H9 (cell line): ENCODE measurements at regions not wholly inside any gene's neighbourhood (a gene's known extent, or its start where the extent isn't known, plus 50 kb on each side); places are given as distances from the start of the nearest gene placed in this dataset.

Source experiments
- DNase-seq: peaks from one replicate; pipeline ENCODE4 v3.0.0-alpha.2; 2017
- H2AFZ ChIP-seq: one replicate; pipeline ENCODE4 v1.6.1; 2013; ENCODE audit warnings: mild to moderate bottlenecking, low read length, control low read depth, moderate library complexity
- H2AK5ac ChIP-seq: 2 replicates; pipeline ENCODE4 v1.6.1; 2013; ENCODE audit warnings: low read length, control low read depth, mixed read lengths; ENCODE audit not compliant: insufficient read length
- H2BK120ac ChIP-seq: one replicate; pipeline ENCODE4 v1.6.1; 2013; ENCODE audit warnings: low read depth, mild to moderate bottlenecking, low read length, control low read depth, inconsistent platforms; ENCODE audit not compliant: poor library complexity, severe bottlenecking
- H2BK12ac ChIP-seq: 2 replicates; pipeline ENCODE4 v1.6.1; 2013; ENCODE audit warnings: low read length, control low read depth, mixed read lengths, low read depth; ENCODE audit not compliant: insufficient read length
- H2BK15ac ChIP-seq: 2 replicates; pipeline ENCODE4 v1.6.1; 2013; ENCODE audit warnings: low read depth, low read length, control low read depth
- H2BK20ac ChIP-seq: one replicate; pipeline ENCODE4 v1.6.1; 2013; ENCODE audit warnings: low read depth, mild to moderate bottlenecking, low read length, control low read depth, inconsistent platforms; ENCODE audit not compliant: poor library complexity, severe bottlenecking
- H2BK5ac ChIP-seq: 2 replicates; pipeline ENCODE4 v1.6.1; 2013; ENCODE audit warnings: low read length, control low read depth, mixed read lengths; ENCODE audit not compliant: insufficient read length
- H3K14ac ChIP-seq: 2 replicates; pipeline ENCODE4 v1.6.1; 2013; ENCODE audit warnings: low read length, control low read depth; ENCODE audit not compliant: insufficient read depth
- H3K18ac ChIP-seq: 2 replicates; pipeline ENCODE4 v1.6.1; 2013; ENCODE audit warnings: low read depth, mild to moderate bottlenecking, mixed read lengths, low read length, control low read depth; ENCODE audit not compliant: insufficient read length
- H3K23ac ChIP-seq: 2 replicates; pipeline ENCODE4 v1.6.1; 2013; ENCODE audit warnings: low read length, control low read depth, mixed read lengths, low read depth; ENCODE audit not compliant: insufficient read length
- H3K23me2 ChIP-seq: 2 replicates; pipeline ENCODE4 v1.6.1; 2013; ENCODE audit warnings: low read depth, mild to moderate bottlenecking, mixed read lengths, low read length, control low read depth; ENCODE audit not compliant: insufficient read length, poor library complexity, severe bottlenecking
- H3K27ac ChIP-seq: 2 replicates; pipeline ENCODE4 v1.5.1; 2013; ENCODE audit warnings: low read length, control low read depth, mixed read lengths, low read depth; ENCODE audit not compliant: insufficient read length
- H3K27me3 ChIP-seq: 2 replicates; pipeline ENCODE4 v1.6.1; 2013; ENCODE audit warnings: low read length, control low read depth, inconsistent platforms; ENCODE audit not compliant: insufficient read depth
- H3K4ac ChIP-seq: 2 replicates; pipeline ENCODE4 v1.6.1; 2013; ENCODE audit warnings: low read depth, mild to moderate bottlenecking, control low read depth, inconsistent platforms, low read length, moderate library complexity
- H3K4me1 ChIP-seq: 2 replicates; pipeline ENCODE4 v1.6.1; 2013; ENCODE audit warnings: low read length, control low read depth, inconsistent platforms; ENCODE audit not compliant: insufficient read depth
- H3K4me2 ChIP-seq: 2 replicates; pipeline ENCODE4 v1.6.1; 2013; ENCODE audit warnings: low read length, control low read depth, mixed read lengths; ENCODE audit not compliant: insufficient read length, insufficient read depth
- H3K56ac ChIP-seq: 2 replicates; pipeline ENCODE4 v1.6.1; 2013; ENCODE audit warnings: low read depth, mild to moderate bottlenecking, mixed read lengths, low read length, control low read depth; ENCODE audit not compliant: insufficient read length
- H3K79me1 ChIP-seq: 2 replicates; pipeline ENCODE4 v1.6.1; 2013; ENCODE audit warnings: low read depth, mild to moderate bottlenecking, moderate library complexity, low read length, control low read depth, inconsistent platforms; ENCODE audit not compliant: insufficient read depth, poor library complexity, severe bottlenecking
- H3K79me2 ChIP-seq: 2 replicates; pipeline ENCODE4 v1.6.1; 2013; ENCODE audit warnings: low read length, control low read depth, inconsistent platforms; ENCODE audit not compliant: insufficient read depth
- H3K9ac ChIP-seq: 2 replicates; pipeline ENCODE4 v1.6.1; 2013; ENCODE audit warnings: low read length, control low read depth, mixed read lengths; ENCODE audit not compliant: insufficient read length; ENCODE audit errors: extremely low read depth
- H3K9me3 ChIP-seq: one replicate; pipeline ENCODE4 v1.6.1; 2013; ENCODE audit warnings: low read depth, low read length, inconsistent platforms; ENCODE audit not compliant: control insufficient read depth
- H3T11ph ChIP-seq: one replicate; pipeline ENCODE4 v1.6.1; 2013; ENCODE audit warnings: mild to moderate bottlenecking, low read length, control low read depth, inconsistent platforms
- H4K20me1 ChIP-seq: one replicate; pipeline ENCODE4 v1.6.1; 2013; ENCODE audit not compliant: control insufficient read depth, insufficient read length, insufficient read depth
- H4K5ac ChIP-seq: 2 replicates; pipeline ENCODE4 v1.6.1; 2013; ENCODE audit warnings: low read depth, mild to moderate bottlenecking, mixed read lengths, low read length, control low read depth; ENCODE audit not compliant: insufficient read length
- H4K8ac ChIP-seq: replicated peaks from 2 replicates; pipeline ENCODE4 v1.6.1; 2013; ENCODE audit warnings: low read length, control low read depth, mixed read lengths, low read depth; ENCODE audit not compliant: insufficient read length
- H4K91ac ChIP-seq: 2 replicates; pipeline ENCODE4 v1.6.1; 2013; ENCODE audit warnings: low read depth, mild to moderate bottlenecking, moderate library complexity, mixed read lengths, low read length, control low read depth; ENCODE audit not compliant: insufficient read length
- H3K27ac Mint-ChIP-seq, 3 experiments: 2 replicates in 2 of 3; 3 replicates in 1 of 3; pipeline ENCODE4 v1.8.0; 2020 to 2021; ENCODE audit warnings: mixed read lengths in 3 of 3, mild to moderate bottlenecking in 1 of 3, moderate library complexity in 1 of 3
- H3K27me3 Mint-ChIP-seq: 2 replicates; pipeline ENCODE4 v1.8.0; 2021; ENCODE audit warnings: low read depth, mild to moderate bottlenecking, moderate library complexity, mixed read lengths
- H3K36me3 Mint-ChIP-seq, 3 experiments: 2 replicates in 2 of 3; 3 replicates in 1 of 3; pipeline ENCODE4 v1.8.0; 2020 to 2021; ENCODE audit warnings: low read depth in 3 of 3, mixed read lengths in 3 of 3; ENCODE audit not compliant: insufficient read depth in 1 of 3
- H3K4me1 Mint-ChIP-seq, 2 experiments: 2 replicates each; pipeline ENCODE4 v1.8.0; 2020; ENCODE audit warnings: mixed read lengths in 2 of 2
- H3K4me3 Mint-ChIP-seq, 2 experiments: 2 replicates in 1 of 2; 3 replicates in 1 of 2; pipeline ENCODE4 v1.8.0; 2020 to 2021; ENCODE audit warnings: mild to moderate bottlenecking in 2 of 2, mixed read lengths in 2 of 2, moderate library complexity in 1 of 2
- H3K9me3 Mint-ChIP-seq, 2 experiments: 2 replicates in 1 of 2; 3 replicates in 1 of 2; pipeline ENCODE4 v1.8.0; 2020; ENCODE audit warnings: mild to moderate bottlenecking in 2 of 2, mixed read lengths in 2 of 2, moderate library complexity in 1 of 2
- CTCF ChIP-seq: fragments of 200-600 bp; sonication (generic); conservative IDR thresholded peaks from 3 replicates; pipeline ENCODE4 v1.8.0; 2021; ENCODE audit warnings: antibody characterized with exemption, mild to moderate bottlenecking
- WGBS: extraction: QIAGEN DNeasy Blood & Tissue Kit; methylation state at CpG from one replicate; pipeline ENCODE4 v1.1.7; 2013; ENCODE audit warnings: missing lambda C conversion rate, low lambda C conversion rate, mixed read lengths; ENCODE audit not compliant: insufficient read length; ENCODE audit errors: extremely low coverage; 5-methylcytosine and 5-hydroxymethylcytosine counted together

- no peak for DNase-seq
- H3K79me2 ChIP-seq: no peaks in the 10 kb centered on the region
- no peak overlapping the region for H3K18ac ChIP-seq
- no peak overlapping the region for H4K5ac ChIP-seq
- H4K8ac ChIP-seq: no peak overlapping the region
- H3K14ac ChIP-seq: no peak overlapping the region
- no peaks in the 10 kb centered on the region; the same call in 1 of the 2 replicates for H3K4me1 ChIP-seq
- H3K27me3 ChIP-seq: no peaks in the 10 kb centered on the region
- WGBS: no CpG with 5 or more reads among the region's 7 CpGs
- no peak overlapping the region for H3K23ac ChIP-seq
- no peak overlapping the region for H4K91ac ChIP-seq
- no peak overlapping the region for H2AFZ ChIP-seq
- H3K27ac Mint-ChIP-seq: no peak overlapping the region; a peak in 1 of 7 replicates
- no peak overlapping the region for H2BK20ac ChIP-seq
- H3K9me3 Mint-ChIP-seq: peaks cover 16 to 28% of the 10 kb centered on the region in 2 experiments
- H2BK15ac ChIP-seq: no peak overlapping the region
- H3K23me2 ChIP-seq: no peaks in the 10 kb centered on the region
- H3K56ac ChIP-seq: no peak overlapping the region
- no peak overlapping the region for H3K9ac ChIP-seq
- peaks cover 10 to 52% (median 16%) of the 10 kb centered on the region in 3 experiments for H3K36me3 Mint-ChIP-seq
- no peak overlapping the region for H3T11ph ChIP-seq
- no peaks in the 10 kb centered on the region for H4K20me1 ChIP-seq
- no peak overlapping the region for H3K4me2 ChIP-seq
- H2AK5ac ChIP-seq: no peak overlapping the region
- H3K4me1 Mint-ChIP-seq: peaks cover 28 to 31% of the 10 kb centered on the region in 2 experiments
- H3K79me1 ChIP-seq: no peaks in the 10 kb centered on the region
- H3K4ac ChIP-seq: no peak overlapping the region
- no peak overlapping the region for H2BK120ac ChIP-seq
- no peaks in the 10 kb centered on the region for H3K9me3 ChIP-seq
- no peaks in the 10 kb centered on the region for H3K27me3 Mint-ChIP-seq
- H2BK12ac ChIP-seq: no peak overlapping the region
- H3K27ac ChIP-seq: no peak overlapping the region
- H3K4me3 Mint-ChIP-seq: no peak overlapping the region
- no peak overlapping the region for H2BK5ac ChIP-seq
- TF ChIP-seq CTCF: no peak
These were observed 614.0 kb upstream of the AUTS2 start for GRCh38 chr7:68984306-68984705.
